IMR-90 (cell line): ENCODE measurements at regions not wholly inside any gene's neighbourhood (a gene's known extent, or its start where the extent isn't known, plus 50 kb on each side); places are given as distances from the start of the nearest gene placed in this dataset.

ENCODE experiments used
- ATAC-seq: fragments of 200-7000 bp; cut with Tn5 transposase; 2 replicates; pipeline ENCODE4 v1.9.1; 2020; ENCODE audit warnings: low read depth, mild to moderate bottlenecking, moderate library complexity
- BruUV-seq: library from RNA; stranded (reverse); fragments of 400-500 nt; replicated peaks from 2 replicates; lab custom pipeline; 2021; lab: Mats Ljungman, UMichigan
- CTCF ChIA-PET: fragments of 300-600 bp; formaldehyde crosslinking; extraction: SDS; loops from one replicate; lab custom pipeline; 2021; ENCODE audit warnings: antibody characterized with exemption; lab: Yijun Ruan, JAX
- POLR2A ChIA-PET: fragments of 300-600 bp; sonication (Branson Sonifier 250); formaldehyde crosslinking; loops from one replicate; lab custom pipeline; 2022; ENCODE audit warnings: antibody characterized with exemption; ENCODE audit not compliant: unreplicated experiment; lab: Charles Lee
- DNase-seq: peaks from one replicate; pipeline ENCODE4 v3.0.0; 2013
- H2AFZ ChIP-seq: replicated peaks from 2 replicates; pipeline ENCODE3; 2013; ENCODE audit warnings: low read length, mild to moderate bottlenecking; ENCODE audit not compliant: poor library complexity
- H2AK5ac ChIP-seq: 2 replicates; pipeline ENCODE4 v1.6.1; 2013; ENCODE audit warnings: low read depth, low read length, inconsistent platforms
- H2AK9ac ChIP-seq: replicated peaks from 2 replicates; pipeline ENCODE3; 2013; ENCODE audit warnings: mild to moderate bottlenecking, low read depth, low read length, moderate library complexity; ENCODE audit not compliant: poor library complexity
- H2BK120ac ChIP-seq: 2 replicates; pipeline ENCODE4 v1.6.1; 2013; ENCODE audit warnings: low read depth, low read length, inconsistent platforms
- H2BK15ac ChIP-seq: 3 replicates; pipeline ENCODE4 v1.6.1; 2013; ENCODE audit warnings: low read depth, low read length, inconsistent platforms
- H2BK20ac ChIP-seq: 2 replicates; pipeline ENCODE4 v1.6.1; 2013; ENCODE audit warnings: low read depth, mild to moderate bottlenecking, inconsistent platforms, low read length, moderate library complexity
- H2BK5ac ChIP-seq: 2 replicates; pipeline ENCODE4 v1.6.1; 2013; ENCODE audit warnings: mild to moderate bottlenecking, low read depth, low read length, inconsistent platforms; ENCODE audit not compliant: poor library complexity, severe bottlenecking
- H3K14ac ChIP-seq: replicated peaks from 2 replicates; pipeline ENCODE4 v1.6.1; 2013; ENCODE audit warnings: low read depth, low read length, inconsistent platforms
- H3K18ac ChIP-seq: 2 replicates; pipeline ENCODE4 v1.6.1; 2013; ENCODE audit warnings: low read depth, low read length, control low read depth
- H3K23ac ChIP-seq: 2 replicates; pipeline ENCODE4 v1.6.1; 2013; ENCODE audit warnings: low read depth, low read length, inconsistent platforms
- H3K27ac ChIP-seq: 2 replicates; pipeline ENCODE4 v1.5.1; 2013; ENCODE audit warnings: mild to moderate bottlenecking, control low read depth, low read length; ENCODE audit not compliant: insufficient read depth
- H3K27me3 ChIP-seq: 2 replicates; pipeline ENCODE4 v1.6.1; 2013; ENCODE audit warnings: low read length; ENCODE audit not compliant: control insufficient read depth, insufficient read depth
- H3K36me3 ChIP-seq: 2 replicates; pipeline ENCODE4 v1.6.1; 2013; ENCODE audit warnings: low read length, mixed read lengths; ENCODE audit not compliant: control insufficient read depth, insufficient read depth
- H3K4ac ChIP-seq: 2 replicates; pipeline ENCODE4 v1.6.1; 2013; ENCODE audit warnings: low read depth, low read length, inconsistent platforms
- H3K4me1 ChIP-seq: 2 replicates; pipeline ENCODE4 v1.6.1; 2013; ENCODE audit warnings: low read length, mixed read lengths; ENCODE audit not compliant: control insufficient read depth, insufficient read depth
- H3K4me2 ChIP-seq: 2 replicates; pipeline ENCODE4 v1.6.1; 2013; ENCODE audit warnings: low read depth, mild to moderate bottlenecking, control low read depth, low read length, moderate library complexity
- H3K4me3 ChIP-seq: 2 replicates; pipeline ENCODE4 v1.5.1; 2013; ENCODE audit warnings: low read depth, mild to moderate bottlenecking, control low read depth, low read length, moderate library complexity; ENCODE audit not compliant: insufficient read depth
- H3K56ac ChIP-seq: 2 replicates; pipeline ENCODE4 v1.6.1; 2013; ENCODE audit warnings: low read length, inconsistent platforms; ENCODE audit not compliant: insufficient read depth; ENCODE audit errors: extremely low read depth
- H3K79me1 ChIP-seq, 2 experiments: 2 replicates each; pipeline ENCODE4 v1.6.1; 2013; ENCODE audit warnings: low read length in 2 of 2, inconsistent platforms in 1 of 2, low read depth in 1 of 2
- H3K9ac ChIP-seq: 2 replicates; pipeline ENCODE4 v1.6.1; 2013; ENCODE audit warnings: low read depth, low read length, control low read depth
- H3K9me1 ChIP-seq: 2 replicates; pipeline ENCODE4 v1.6.1; 2013; ENCODE audit warnings: low read length, inconsistent platforms; ENCODE audit not compliant: insufficient read depth
- H3K9me3 ChIP-seq: 2 replicates; pipeline ENCODE4 v1.6.1; 2013; ENCODE audit warnings: low read length; ENCODE audit not compliant: control insufficient read depth, insufficient read depth
- H4K20me1 ChIP-seq: 2 replicates; pipeline ENCODE4 v1.6.1; 2013; ENCODE audit warnings: low read length, inconsistent platforms; ENCODE audit not compliant: insufficient read depth
- H4K5ac ChIP-seq: 2 replicates; pipeline ENCODE4 v1.6.1; 2013; ENCODE audit warnings: mild to moderate bottlenecking, low read depth, low read length, control low read depth
- H4K8ac ChIP-seq, 2 experiments: 2 replicates each; pipeline ENCODE4 v1.6.1; 2013; ENCODE audit warnings: low read depth in 2 of 2, low read length in 2 of 2, control low read depth in 1 of 2, inconsistent platforms in 1 of 2
- H4K91ac ChIP-seq: 2 replicates; pipeline ENCODE4 v1.6.1; 2013; ENCODE audit warnings: low read depth, low read length, inconsistent platforms; ENCODE audit not compliant: insufficient read depth
- BHLHE40 ChIP-seq: fragments of 150-350 bp; IDR thresholded peaks from 2 replicates; pipeline ENCODE4 v1.6.1; 2016; ENCODE audit warnings: mild to moderate bottlenecking, low read depth, low read length
- CEBPB ChIP-seq: IDR thresholded peaks from 2 replicates; pipeline ENCODE4 v1.6.1; 2012; ENCODE audit warnings: low read depth, low read length, improper control_type of control experiment
- FOS ChIP-seq: fragments of 150-350 bp; IDR thresholded peaks from 2 replicates; pipeline ENCODE4 v1.6.1; 2016; ENCODE audit warnings: low read depth, low read length
- MAFK ChIP-seq: IDR thresholded peaks from 2 replicates; pipeline ENCODE4 v1.6.1; 2012; ENCODE audit warnings: low read depth, low read length, improper control_type of control experiment
- MAZ ChIP-seq: IDR thresholded peaks from 2 replicates; pipeline ENCODE4 v1.6.1; 2012; ENCODE audit warnings: low read depth, mild to moderate bottlenecking, low read length, improper control_type of control experiment, moderate library complexity, borderline replicate concordance
- NFE2L2 ChIP-seq: fragments of 150-350 bp; IDR thresholded peaks from 2 replicates; pipeline ENCODE4 v1.6.1; 2016; ENCODE audit warnings: low read depth, mild to moderate bottlenecking, low read length
- POLR2A ChIP-seq: IDR thresholded peaks from 2 replicates; pipeline ENCODE4 v1.6.1; 2012; ENCODE audit warnings: mild to moderate bottlenecking, low read depth, low read length
- RAD21 ChIP-seq: IDR thresholded peaks from 2 replicates; pipeline ENCODE4 v1.6.1; 2012; ENCODE audit warnings: low read length, improper control_type of control experiment
- SMC3 ChIP-seq: fragments of 150-350 bp; IDR thresholded peaks from 2 replicates; pipeline ENCODE4 v1.6.1; 2016; ENCODE audit warnings: low read depth, mild to moderate bottlenecking, antibody characterized with exemption, low read length, moderate library complexity
- dilution Hi-C: fragments of 300-500 bp; cut with HindIII; formaldehyde crosslinking; loops from one replicate; pipeline ENCODE4 v1.14.3; 2018; ENCODE audit warnings: low sequenced_read_pairs; ENCODE audit not compliant: unreplicated experiment
- in situ Hi-C: fragments of 300-500 bp; cut with MboI; formaldehyde crosslinking; loops from 3 replicates; pipeline ENCODE4 v1.14.3; 2019; ENCODE audit warnings: low sequenced_read_pairs, inconsistent platforms, mixed read lengths
- intact Hi-C: fragments of 100-400 bp; cut with micrococcal nuclease; formaldehyde crosslinking; loops from 2 replicates; pipeline ENCODE4 v1.10.0; 2022
- TF ChIP-seq, protein P1 (sequence below): fragments of 150-350 bp; IDR thresholded peaks from 2 replicates; pipeline ENCODE4 v1.6.1; 2016; ENCODE audit warnings: low read depth, mild to moderate bottlenecking, low read length, moderate library complexity, borderline replicate concordance

DNA sequence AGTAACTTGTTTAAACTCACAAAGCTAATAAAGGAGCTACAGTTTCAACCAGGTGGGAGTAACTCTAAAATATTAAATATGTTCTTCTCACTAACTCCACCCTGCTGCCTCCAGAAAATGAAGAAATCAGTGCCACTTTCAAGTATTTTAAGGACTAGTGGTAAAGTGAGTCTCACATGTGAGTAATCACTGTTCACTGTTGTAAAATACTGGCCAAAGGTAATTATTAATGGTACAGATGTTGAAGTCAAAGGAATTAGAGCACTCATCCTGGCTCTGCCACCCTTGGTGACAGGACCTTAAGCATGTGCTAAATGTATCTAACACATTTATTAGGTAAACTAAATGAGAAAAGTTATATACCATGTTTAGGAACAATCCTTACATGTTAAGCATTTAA, 430.7 kb downstream of the BRINP1 start:
- no peak for ATAC-seq
- H3K27ac ChIP-seq, result no peak overlapping the region
- no peak overlapping the region for H3K4ac ChIP-seq
- H2AFZ ChIP-seq, result no peak overlapping the region
- BruUV-seq, result no TSS peak
- no peak overlapping the region for H2BK5ac ChIP-seq
- no peak overlapping the region for H2BK120ac ChIP-seq
- no peak overlapping the region for H2BK20ac ChIP-seq
- no peaks in the 10 kb centered on the region for H3K9me1 ChIP-seq
- H3K79me1 ChIP-seq, result no peaks in the 10 kb centered on the region
- dilution Hi-C loops (no loop called here), in situ Hi-C loops (no loop called here), intact Hi-C loops (no loop called here)
- no peak for DNase-seq
- no peaks in the 10 kb centered on the region for H3K36me3 ChIP-seq
- H3K9ac ChIP-seq, result no peak overlapping the region
- no peak overlapping the region for H2AK9ac ChIP-seq
- no peak overlapping the region for H3K4me3 ChIP-seq
- H4K91ac ChIP-seq, result no peak overlapping the region
- no peak overlapping the region for H2AK5ac ChIP-seq
- H3K18ac ChIP-seq, result no peak overlapping the region
- no peak overlapping the region for H3K14ac ChIP-seq
- H4K8ac ChIP-seq, result no peak overlapping the region
- H4K5ac ChIP-seq, result no peak overlapping the region
- no peak overlapping the region for H3K4me2 ChIP-seq
- CTCF ChIA-PET, result no interaction called here
- POLR2A ChIA-PET, result no interaction called here
- no peaks in the 10 kb centered on the region for H4K20me1 ChIP-seq
- H3K56ac ChIP-seq, result no peak overlapping the region
- no peaks in the 10 kb centered on the region for H3K4me1 ChIP-seq
- TF ChIP-seq POLR2A, result no peak
- no peak for TF ChIP-seq NFE2L2
- TF ChIP-seq CEBPB, result no peak
- no peak for TF ChIP-seq BHLHE40
- TF ChIP-seq, protein P1, sequence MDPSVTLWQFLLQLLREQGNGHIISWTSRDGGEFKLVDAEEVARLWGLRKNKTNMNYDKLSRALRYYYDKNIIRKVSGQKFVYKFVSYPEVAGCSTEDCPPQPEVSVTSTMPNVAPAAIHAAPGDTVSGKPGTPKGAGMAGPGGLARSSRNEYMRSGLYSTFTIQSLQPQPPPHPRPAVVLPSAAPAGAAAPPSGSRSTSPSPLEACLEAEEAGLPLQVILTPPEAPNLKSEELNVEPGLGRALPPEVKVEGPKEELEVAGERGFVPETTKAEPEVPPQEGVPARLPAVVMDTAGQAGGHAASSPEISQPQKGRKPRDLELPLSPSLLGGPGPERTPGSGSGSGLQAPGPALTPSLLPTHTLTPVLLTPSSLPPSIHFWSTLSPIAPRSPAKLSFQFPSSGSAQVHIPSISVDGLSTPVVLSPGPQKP, result no peak
- TF ChIP-seq MAFK, result no peak
- no peak for TF ChIP-seq MAZ
- no peak for TF ChIP-seq FOS
- TF ChIP-seq RAD21, result no peak
- no peak for TF ChIP-seq SMC3
- H3K23ac ChIP-seq, result no peak overlapping the region
- peaks cover 8% of the 10 kb centered on the region for H3K9me3 ChIP-seq
- no peaks in the 10 kb centered on the region for H3K27me3 ChIP-seq
- no peak overlapping the region for H2BK15ac ChIP-seq
